Ishikawa (cell line): ENCODE measurements at regions not wholly inside any gene's neighbourhood (a gene's known extent, or its start where the extent isn't known, plus 50 kb on each side); places are given as distances from the start of the nearest gene placed in this dataset.

Source experiments
- CEBPB ChIP-seq: IDR thresholded peaks from 2 replicates; pipeline ENCODE4 v1.6.1; 2012
- CREB1 ChIP-seq: IDR thresholded peaks from 2 replicates; pipeline ENCODE4 v1.6.1; 2012; ENCODE audit warnings: low read depth
- EGR1 ChIP-seq: IDR thresholded peaks from 2 replicates; pipeline ENCODE4 v1.6.1; 2012
- EP300 ChIP-seq: IDR thresholded peaks from 2 replicates; pipeline ENCODE4 v1.6.1; 2012; ENCODE audit warnings: borderline replicate concordance
- FOXM1 ChIP-seq: IDR thresholded peaks from 2 replicates; pipeline ENCODE4 v1.6.1; 2012; ENCODE audit warnings: low read depth, borderline replicate concordance
- NFIC ChIP-seq: IDR thresholded peaks from 2 replicates; pipeline ENCODE4 v1.6.1; 2012
- RAD21 ChIP-seq: IDR thresholded peaks from 2 replicates; pipeline ENCODE4 v1.6.1; 2012; ENCODE audit warnings: low read depth
- TAF1 ChIP-seq: IDR thresholded peaks from 2 replicates; pipeline ENCODE4 v1.6.1; 2012; ENCODE audit warnings: low read depth, mild to moderate bottlenecking
- TCF12 ChIP-seq: IDR thresholded peaks from 2 replicates; pipeline ENCODE4 v1.6.1; 2012; ENCODE audit warnings: low read depth
- TEAD4 ChIP-seq: IDR thresholded peaks from 2 replicates; pipeline ENCODE4 v1.6.1; 2012
- YY1 ChIP-seq: IDR thresholded peaks from 2 replicates; pipeline ENCODE4 v1.6.1; 2012; ENCODE audit warnings: low read depth
- ZBTB7A ChIP-seq: IDR thresholded peaks from 2 replicates; pipeline ENCODE4 v1.6.1; 2012; ENCODE audit warnings: low read depth
- TF ChIP-seq, protein P1 (sequence below): IDR thresholded peaks from 2 replicates; pipeline ENCODE4 v1.6.1; 2012; ENCODE audit warnings: low read depth, mild to moderate bottlenecking
- TF ChIP-seq, protein P2 (sequence below): IDR thresholded peaks from 2 replicates; pipeline ENCODE4 v1.6.1; 2012
- TF ChIP-seq, protein P3 (sequence below): IDR thresholded peaks from 2 replicates; pipeline ENCODE4 v1.6.1; 2012

DNA sequence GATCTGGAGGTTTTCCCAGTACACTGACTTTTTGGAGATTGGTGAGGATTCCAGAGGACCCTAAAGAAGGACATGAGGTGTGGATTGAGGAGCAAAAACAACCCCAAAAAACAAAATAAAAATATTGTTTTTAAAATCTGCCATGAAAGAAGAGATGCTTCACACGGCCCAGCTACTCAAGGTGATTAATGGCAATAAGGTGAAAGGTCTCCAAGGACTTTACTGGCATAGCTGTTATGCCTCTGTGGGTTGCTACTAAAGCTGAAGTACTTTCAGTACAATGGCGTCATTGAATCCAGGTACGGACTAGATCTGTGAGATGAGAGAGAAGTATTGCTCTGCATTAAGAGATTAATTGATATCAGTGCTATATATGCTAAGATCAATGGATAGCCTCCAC lies 606.4 kb downstream of the TDRD15 start:
- TF ChIP-seq TEAD4 (no peak), CEBPB (no peak), EP300 (no peak), FOXM1 (no peak), CREB1 (no peak), RAD21 (no peak), TCF12 (no peak), EGR1 (no peak), ZBTB7A (no peak), YY1 (no peak), NFIC (no peak)
- TF ChIP-seq, protein P1, sequence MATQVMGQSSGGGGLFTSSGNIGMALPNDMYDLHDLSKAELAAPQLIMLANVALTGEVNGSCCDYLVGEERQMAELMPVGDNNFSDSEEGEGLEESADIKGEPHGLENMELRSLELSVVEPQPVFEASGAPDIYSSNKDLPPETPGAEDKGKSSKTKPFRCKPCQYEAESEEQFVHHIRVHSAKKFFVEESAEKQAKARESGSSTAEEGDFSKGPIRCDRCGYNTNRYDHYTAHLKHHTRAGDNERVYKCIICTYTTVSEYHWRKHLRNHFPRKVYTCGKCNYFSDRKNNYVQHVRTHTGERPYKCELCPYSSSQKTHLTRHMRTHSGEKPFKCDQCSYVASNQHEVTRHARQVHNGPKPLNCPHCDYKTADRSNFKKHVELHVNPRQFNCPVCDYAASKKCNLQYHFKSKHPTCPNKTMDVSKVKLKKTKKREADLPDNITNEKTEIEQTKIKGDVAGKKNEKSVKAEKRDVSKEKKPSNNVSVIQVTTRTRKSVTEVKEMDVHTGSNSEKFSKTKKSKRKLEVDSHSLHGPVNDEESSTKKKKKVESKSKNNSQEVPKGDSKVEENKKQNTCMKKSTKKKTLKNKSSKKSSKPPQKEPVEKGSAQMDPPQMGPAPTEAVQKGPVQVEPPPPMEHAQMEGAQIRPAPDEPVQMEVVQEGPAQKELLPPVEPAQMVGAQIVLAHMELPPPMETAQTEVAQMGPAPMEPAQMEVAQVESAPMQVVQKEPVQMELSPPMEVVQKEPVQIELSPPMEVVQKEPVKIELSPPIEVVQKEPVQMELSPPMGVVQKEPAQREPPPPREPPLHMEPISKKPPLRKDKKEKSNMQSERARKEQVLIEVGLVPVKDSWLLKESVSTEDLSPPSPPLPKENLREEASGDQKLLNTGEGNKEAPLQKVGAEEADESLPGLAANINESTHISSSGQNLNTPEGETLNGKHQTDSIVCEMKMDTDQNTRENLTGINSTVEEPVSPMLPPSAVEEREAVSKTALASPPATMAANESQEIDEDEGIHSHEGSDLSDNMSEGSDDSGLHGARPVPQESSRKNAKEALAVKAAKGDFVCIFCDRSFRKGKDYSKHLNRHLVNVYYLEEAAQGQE: no peak
- TF ChIP-seq, protein P2, sequence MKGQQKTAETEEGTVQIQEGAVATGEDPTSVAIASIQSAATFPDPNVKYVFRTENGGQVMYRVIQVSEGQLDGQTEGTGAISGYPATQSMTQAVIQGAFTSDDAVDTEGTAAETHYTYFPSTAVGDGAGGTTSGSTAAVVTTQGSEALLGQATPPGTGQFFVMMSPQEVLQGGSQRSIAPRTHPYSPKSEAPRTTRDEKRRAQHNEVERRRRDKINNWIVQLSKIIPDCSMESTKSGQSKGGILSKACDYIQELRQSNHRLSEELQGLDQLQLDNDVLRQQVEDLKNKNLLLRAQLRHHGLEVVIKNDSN: no peak

DNA sequence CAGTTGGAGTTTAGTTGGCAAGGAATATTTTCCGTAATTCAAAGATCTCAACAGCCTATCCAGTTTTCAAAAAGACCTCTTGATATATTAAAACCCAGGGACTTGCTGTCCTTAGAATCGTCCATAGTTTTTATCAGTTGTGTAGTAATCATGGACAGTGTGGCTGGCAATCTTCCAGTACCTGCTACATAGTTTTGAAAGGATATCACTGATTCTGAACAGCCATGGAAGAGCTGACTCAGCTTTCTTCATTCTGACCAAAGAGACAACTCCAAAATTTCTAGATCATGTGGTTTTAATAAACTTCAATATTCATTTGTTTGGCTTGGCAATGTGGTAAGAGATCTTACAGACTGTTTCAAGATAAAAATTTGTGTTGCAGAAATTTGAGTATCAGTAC lies 616.7 kb downstream of the TDRD15 start:
- TF ChIP-seq RAD21 (no peak), ZBTB7A (no peak), FOXM1 (no peak), TEAD4 (no peak), TAF1 (no peak), YY1 (no peak), CEBPB (no peak), TCF12 (no peak), CREB1 (no peak), EGR1 (no peak), EP300 (no peak), NFIC (no peak)
- TF ChIP-seq, protein P2: no peak
- TF ChIP-seq, protein P1: no peak
- TF ChIP-seq, protein P3, sequence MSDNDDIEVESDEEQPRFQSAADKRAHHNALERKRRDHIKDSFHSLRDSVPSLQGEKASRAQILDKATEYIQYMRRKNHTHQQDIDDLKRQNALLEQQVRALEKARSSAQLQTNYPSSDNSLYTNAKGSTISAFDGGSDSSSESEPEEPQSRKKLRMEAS: no peak

DNA sequence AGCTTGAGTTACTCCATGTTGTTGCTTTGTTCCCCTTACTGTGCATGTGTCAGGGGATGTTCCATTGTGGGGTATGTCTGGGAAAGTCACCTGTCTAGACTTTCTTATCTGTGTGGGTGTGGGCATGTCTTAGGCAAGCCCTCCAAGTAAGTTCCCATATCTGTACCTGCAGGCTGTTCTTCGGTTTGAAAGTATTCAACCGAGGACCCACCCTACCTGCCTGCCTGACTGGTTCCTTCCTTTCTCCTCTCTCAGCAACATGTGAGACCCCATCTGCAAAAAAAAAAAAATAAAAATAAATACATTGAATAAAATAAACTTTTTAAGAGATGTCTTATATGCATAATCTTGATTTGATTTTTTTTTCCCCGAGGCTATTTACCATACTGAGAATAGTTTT lies 622.7 kb downstream of the TDRD15 start:
- TF ChIP-seq CREB1: no peak
- TF ChIP-seq, protein P3: no peak

DNA sequence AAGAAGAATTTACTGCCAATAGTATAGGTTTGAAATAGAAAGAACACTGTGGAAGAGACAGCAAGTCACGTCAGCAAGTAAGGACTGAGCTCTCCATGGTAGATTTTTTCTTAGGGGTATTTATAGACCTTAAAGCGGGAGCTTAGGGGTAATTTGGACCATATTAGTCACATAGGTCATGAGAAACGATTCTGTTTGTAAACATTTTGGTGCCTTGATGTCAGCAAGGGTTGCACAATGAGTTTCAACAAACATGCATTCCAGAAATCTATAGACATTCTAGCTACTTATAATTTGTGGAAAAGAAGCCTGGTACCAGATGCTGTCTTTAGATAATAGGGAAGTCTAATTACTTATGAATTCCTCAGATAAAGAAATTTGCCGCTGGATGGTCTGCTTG lies 624.7 kb downstream of the TDRD15 start:
- TF ChIP-seq TCF12 (no peak), TAF1 (no peak), FOXM1 (no peak), ZBTB7A (no peak), NFIC (no peak), CREB1 (no peak), CEBPB (no peak)
- TF ChIP-seq, protein P1: no peak

DNA sequence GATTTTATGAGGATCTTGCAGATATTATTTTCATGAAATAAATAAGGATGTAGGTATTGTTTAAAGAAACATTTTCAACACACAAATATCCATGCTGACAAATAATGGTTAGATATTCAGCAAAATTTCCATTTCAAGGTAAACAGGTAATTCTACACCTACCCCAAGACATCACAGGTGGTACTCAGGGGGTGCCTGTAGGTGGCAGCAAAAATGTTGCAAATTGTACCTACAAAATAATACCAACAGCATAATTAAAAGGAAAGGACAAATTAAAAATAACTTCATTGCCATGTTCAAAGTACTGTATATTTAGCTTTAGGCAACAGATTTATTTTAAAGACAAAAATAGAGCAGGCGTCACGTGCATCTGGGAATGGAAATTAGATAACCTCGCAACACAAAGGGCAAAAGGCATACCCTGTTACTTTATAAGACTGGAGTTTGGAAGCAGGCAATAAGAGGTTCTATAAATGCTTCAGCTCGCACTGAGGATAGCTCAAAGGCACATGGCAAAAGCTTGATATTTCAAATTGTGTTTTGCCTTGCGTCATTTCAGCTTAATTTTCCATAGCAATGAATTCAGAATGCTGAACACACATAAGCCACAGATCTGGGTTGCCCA lies 630.5 kb downstream of the TDRD15 start:
- TF ChIP-seq TEAD4: no peak
- TF ChIP-seq CEBPB: no peak
- TF ChIP-seq, protein P1: no peak
- TF ChIP-seq ZBTB7A: no peak
- TF ChIP-seq NFIC: no peak
- TF ChIP-seq, protein P3: no peak
- no peak for TF ChIP-seq TAF1
- TF ChIP-seq, protein P2: no peak
- TF ChIP-seq CREB1: no peak
